Activated naive CD8-positive, alpha-beta T cell treated with anti-CD3 and anti-CD28 coated beads for 36 hours (primary cell): ENCODE measurements at regions not wholly inside any gene's neighbourhood (a gene's known extent, or its start where the extent isn't known, plus 50 kb on each side); places are given as distances from the start of the nearest gene placed in this dataset.

Experiments
- DNase-seq: peaks from one replicate; pipeline ENCODE4 v3.0.0; 2021
- H3K27ac Mint-ChIP-seq: one replicate; pipeline ENCODE4 v1.8.0; 2022; ENCODE audit warnings: mild to moderate bottlenecking, moderate library complexity, mixed read lengths
- H3K27me3 Mint-ChIP-seq: one replicate; pipeline ENCODE4 v1.8.0; 2022; ENCODE audit warnings: mild to moderate bottlenecking, mixed read lengths
- H3K36me3 Mint-ChIP-seq: one replicate; pipeline ENCODE4 v1.8.0; 2021; ENCODE audit warnings: mild to moderate bottlenecking, mixed read lengths
- H3K4me1 Mint-ChIP-seq: one replicate; pipeline ENCODE4 v1.8.0; 2021; ENCODE audit warnings: mixed read lengths
- H3K4me3 Mint-ChIP-seq: one replicate; pipeline ENCODE4 v1.8.0; 2022; ENCODE audit warnings: mild to moderate bottlenecking, moderate library complexity, mixed read lengths
- H3K9me3 Mint-ChIP-seq: one replicate; pipeline ENCODE4 v1.8.0; 2022; ENCODE audit warnings: mixed read lengths

- no peak overlapping the region for H3K27ac Mint-ChIP-seq
- no peak overlapping the region for H3K4me3 Mint-ChIP-seq
- no peaks in the 10 kb centered on the region for H3K4me1 Mint-ChIP-seq
- DNase-seq = no peak
- no peaks in the 10 kb centered on the region for H3K36me3 Mint-ChIP-seq
- H3K27me3 Mint-ChIP-seq = no peaks in the 10 kb centered on the region
- no peaks in the 10 kb centered on the region for H3K9me3 Mint-ChIP-seq
Observed at GRCh38 chr11:70883323-70883940, 368.9 kb downstream of the SHANK2 start.

GRCh38 chr11:70883973-70884623 is 368.3 kb downstream of the SHANK2 start:
- Mint-ChIP-seq H3K27me3 (no peaks in the 10 kb centered on the region), H3K4me3 (no peak overlapping the region), H3K27ac (no peak overlapping the region), H3K4me1 (no peaks in the 10 kb centered on the region), H3K9me3 (no peaks in the 10 kb centered on the region), H3K36me3 (no peaks in the 10 kb centered on the region)
- no peak for DNase-seq

GRCh38 chr11:70885281-70886231 is 366.8 kb downstream of the SHANK2 start:
- H3K4me1 Mint-ChIP-seq = no peaks in the 10 kb centered on the region
- H3K36me3 Mint-ChIP-seq = no peaks in the 10 kb centered on the region
- H3K27me3 Mint-ChIP-seq = no peaks in the 10 kb centered on the region
- no peaks in the 10 kb centered on the region for H3K9me3 Mint-ChIP-seq
- DNase-seq = no peak
- H3K27ac Mint-ChIP-seq = no peak overlapping the region
- H3K4me3 Mint-ChIP-seq = no peak overlapping the region

DNA sequence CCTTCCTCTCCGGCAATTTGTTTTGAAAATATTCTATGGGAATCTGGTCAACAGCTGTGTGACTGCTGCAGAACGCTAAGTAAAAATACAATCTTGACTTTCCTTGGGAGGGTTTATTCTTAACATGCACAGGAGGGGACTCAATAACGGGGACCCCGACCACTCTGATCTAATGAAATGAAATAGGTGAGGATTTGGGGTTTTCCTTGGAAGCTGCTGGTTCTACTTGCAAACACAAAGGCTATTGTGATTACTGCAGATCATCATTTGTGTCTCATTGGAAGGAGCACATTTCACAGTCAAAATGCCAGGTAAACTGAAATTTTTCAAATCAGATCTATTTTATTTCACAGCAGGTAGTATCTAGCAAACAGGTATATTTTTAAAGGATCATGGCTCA is 366.1 kb downstream of the SHANK2 start:
- H3K27ac Mint-ChIP-seq = no peak overlapping the region
- H3K4me3 Mint-ChIP-seq = no peak overlapping the region
- no peaks in the 10 kb centered on the region for H3K36me3 Mint-ChIP-seq
- H3K27me3 Mint-ChIP-seq = no peaks in the 10 kb centered on the region
- no peaks in the 10 kb centered on the region for H3K4me1 Mint-ChIP-seq
- DNase-seq = no peak
- no peaks in the 10 kb centered on the region for H3K9me3 Mint-ChIP-seq

DNA sequence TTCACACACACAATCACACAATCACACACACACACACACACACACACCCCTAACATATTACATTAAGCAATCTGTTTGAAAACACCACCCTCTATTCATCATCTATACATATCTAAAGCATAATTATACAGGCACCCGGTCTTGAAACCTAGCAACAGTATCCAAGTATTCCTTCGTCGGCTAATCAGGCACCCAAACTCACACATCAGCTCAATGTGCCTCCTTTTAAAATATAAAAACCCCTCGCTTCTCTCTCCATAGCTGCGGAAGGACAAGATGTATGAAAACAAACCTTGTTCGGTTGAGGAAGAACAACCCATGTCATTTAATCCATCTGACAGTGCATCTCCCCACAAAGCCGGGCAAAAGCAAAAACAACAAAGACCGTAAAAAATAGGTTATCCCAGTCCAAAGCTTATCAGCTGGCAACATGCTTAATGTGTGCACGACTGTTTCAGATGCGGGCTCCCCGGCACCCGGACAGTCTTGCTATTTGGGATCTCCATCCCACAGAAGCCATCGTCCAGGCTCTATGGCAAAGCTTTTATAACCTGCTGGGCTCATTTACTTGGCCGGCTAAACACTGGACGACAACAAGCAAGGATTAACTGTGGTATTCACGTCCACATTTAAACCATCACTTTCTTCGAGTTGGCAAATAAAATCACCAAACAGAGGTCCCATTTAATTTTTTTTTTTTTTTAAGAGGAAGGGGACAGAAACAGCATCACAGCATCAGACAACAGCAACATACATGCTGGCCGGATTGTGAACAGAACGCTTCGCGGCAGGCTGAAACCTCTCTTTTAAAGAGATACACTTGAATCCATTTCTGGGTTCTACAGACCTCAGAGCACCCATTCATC is 365.5 kb downstream of the SHANK2 start:
- Mint-ChIP-seq H3K9me3 (no peaks in the 10 kb centered on the region), H3K36me3 (no peaks in the 10 kb centered on the region), H3K27me3 (no peaks in the 10 kb centered on the region), H3K27ac (no peak overlapping the region), H3K4me1 (no peaks in the 10 kb centered on the region), H3K4me3 (no peak overlapping the region)
- DNase-seq = no peak

DNA sequence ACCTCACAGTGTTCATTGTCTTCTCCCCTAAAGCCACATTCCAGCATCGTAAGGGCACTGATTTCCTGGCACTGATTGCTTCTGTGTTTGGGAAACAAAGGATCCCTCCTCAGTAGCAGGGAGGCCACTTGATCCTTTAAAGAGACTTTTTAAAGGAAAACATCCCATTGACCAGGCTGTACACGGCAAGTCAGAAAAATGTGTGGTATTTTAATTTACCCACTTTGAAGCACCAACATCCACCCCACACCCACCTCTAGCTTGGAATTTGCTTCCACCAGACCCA is 364.9 kb downstream of the SHANK2 start:
- Mint-ChIP-seq H3K4me3 (no peak overlapping the region), H3K9me3 (no peaks in the 10 kb centered on the region), H3K4me1 (no peaks in the 10 kb centered on the region), H3K27me3 (no peaks in the 10 kb centered on the region), H3K27ac (no peak overlapping the region), H3K36me3 (no peaks in the 10 kb centered on the region)
- DNase-seq = no peak

- H3K27ac Mint-ChIP-seq = no peak overlapping the region
- no peaks in the 10 kb centered on the region for H3K4me1 Mint-ChIP-seq
- H3K4me3 Mint-ChIP-seq = no peak overlapping the region
- H3K27me3 Mint-ChIP-seq = no peaks in the 10 kb centered on the region
- no peaks in the 10 kb centered on the region for H3K36me3 Mint-ChIP-seq
- DNase-seq = no peak
- no peaks in the 10 kb centered on the region for H3K9me3 Mint-ChIP-seq
Observed at GRCh38 chr11:70888061-70888460, 364.3 kb downstream of the SHANK2 start.

GRCh38 chr11:70889411-70889810 is 363.0 kb downstream of the SHANK2 start:
- no peaks in the 10 kb centered on the region for H3K36me3 Mint-ChIP-seq
- no peaks in the 10 kb centered on the region for H3K27me3 Mint-ChIP-seq
- H3K27ac Mint-ChIP-seq = no peak overlapping the region
- no peaks in the 10 kb centered on the region for H3K9me3 Mint-ChIP-seq
- no peaks in the 10 kb centered on the region for H3K4me1 Mint-ChIP-seq
- no peak overlapping the region for H3K4me3 Mint-ChIP-seq
- no peak for DNase-seq

GRCh38 chr11:70891844-70892380 is 360.5 kb downstream of the SHANK2 start:
- Mint-ChIP-seq H3K27me3 (no peaks in the 10 kb centered on the region), H3K4me3 (no peak overlapping the region), H3K4me1 (no peaks in the 10 kb centered on the region), H3K36me3 (no peaks in the 10 kb centered on the region), H3K9me3 (peaks cover under 1% of the 10 kb centered on the region), H3K27ac (no peak overlapping the region)
- DNase-seq = no peak

GRCh38 chr11:70892889-70893288 is 359.5 kb downstream of the SHANK2 start:
- Mint-ChIP-seq H3K27ac (no peak overlapping the region), H3K36me3 (no peaks in the 10 kb centered on the region), H3K4me1 (no peaks in the 10 kb centered on the region), H3K9me3 (peaks cover 5% of the 10 kb centered on the region), H3K27me3 (no peaks in the 10 kb centered on the region), H3K4me3 (no peak overlapping the region)
- no peak for DNase-seq

- no peaks in the 10 kb centered on the region for H3K27me3 Mint-ChIP-seq
- no peak overlapping the region for H3K4me3 Mint-ChIP-seq
- no peaks in the 10 kb centered on the region for H3K36me3 Mint-ChIP-seq
- H3K4me1 Mint-ChIP-seq = no peaks in the 10 kb centered on the region
- peaks cover 5% of the 10 kb centered on the region for H3K9me3 Mint-ChIP-seq
- H3K27ac Mint-ChIP-seq = no peak overlapping the region
- no peak for DNase-seq
Observed at GRCh38 chr11:70894566-70895365, 357.6 kb downstream of the SHANK2 start.

DNA sequence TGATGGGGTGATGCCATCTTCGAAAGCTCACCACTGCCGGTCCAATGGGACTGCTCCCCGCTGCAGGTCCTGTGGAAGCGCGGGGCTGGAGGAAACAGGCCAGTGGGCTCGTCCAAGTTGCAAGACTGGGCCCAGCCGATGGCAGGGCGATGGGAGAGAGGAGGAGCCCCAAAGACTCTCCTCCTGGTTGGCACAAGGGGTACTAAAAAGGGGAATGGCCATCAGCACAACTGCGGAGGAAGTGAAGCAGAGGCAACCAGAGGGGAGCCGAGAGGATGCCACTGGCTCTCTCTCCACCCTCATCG is 357.1 kb downstream of the SHANK2 start:
- DNase-seq = no peak
- H3K9me3 Mint-ChIP-seq = peaks cover 5% of the 10 kb centered on the region
- H3K27me3 Mint-ChIP-seq = no peaks in the 10 kb centered on the region
- H3K27ac Mint-ChIP-seq = no peak overlapping the region
- H3K4me3 Mint-ChIP-seq = no peak overlapping the region
- H3K4me1 Mint-ChIP-seq = no peaks in the 10 kb centered on the region
- no peaks in the 10 kb centered on the region for H3K36me3 Mint-ChIP-seq

DNA sequence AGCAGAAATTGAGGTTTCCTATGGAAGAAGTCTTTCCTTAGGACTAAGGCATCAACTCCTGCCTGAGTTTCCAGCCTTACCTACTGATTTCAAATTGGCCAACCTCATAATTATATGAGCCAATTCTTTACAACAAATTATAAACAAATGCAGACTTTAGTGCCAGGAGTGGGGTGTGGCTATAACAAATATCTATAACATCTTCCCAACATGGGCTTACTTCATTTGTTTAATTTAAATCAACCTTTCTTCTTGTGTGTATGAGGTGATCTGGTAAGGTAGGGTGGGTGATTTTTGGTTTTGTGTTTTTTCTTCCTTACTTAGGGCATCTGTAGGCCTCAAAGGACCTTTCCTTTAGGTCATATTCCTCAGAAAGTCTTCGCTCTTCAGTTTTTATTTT is 354.9 kb downstream of the SHANK2 start:
- no peaks in the 10 kb centered on the region for H3K36me3 Mint-ChIP-seq
- H3K27me3 Mint-ChIP-seq = peaks cover 3% of the 10 kb centered on the region
- no peak overlapping the region for H3K27ac Mint-ChIP-seq
- H3K4me1 Mint-ChIP-seq = no peaks in the 10 kb centered on the region
- H3K9me3 Mint-ChIP-seq = peaks cover 5% of the 10 kb centered on the region
- DNase-seq = no peak
- no peak overlapping the region for H3K4me3 Mint-ChIP-seq

DNA sequence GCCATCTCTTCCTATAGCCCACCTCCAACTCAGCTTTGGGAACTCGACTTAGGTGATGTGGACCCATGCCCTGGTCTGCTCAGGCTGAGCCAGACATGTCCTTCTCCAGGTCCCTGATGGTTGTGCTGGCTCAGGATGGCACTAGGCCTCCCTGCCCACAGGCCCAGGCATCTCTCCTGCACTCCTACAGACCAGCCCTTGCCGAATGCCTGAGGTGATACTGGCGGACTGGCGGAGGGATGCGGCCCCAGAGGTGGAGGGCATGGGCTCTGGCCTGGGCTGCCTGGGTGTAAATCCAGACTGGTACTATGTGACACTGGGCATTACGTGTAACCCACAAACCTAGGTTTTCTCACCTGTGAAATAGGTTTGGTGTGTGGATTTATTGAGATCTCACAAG is 352.8 kb downstream of the SHANK2 start:
- Mint-ChIP-seq H3K9me3 (peaks cover 5% of the 10 kb centered on the region), H3K4me3 (no peak overlapping the region), H3K27me3 (peaks cover 3% of the 10 kb centered on the region), H3K36me3 (no peaks in the 10 kb centered on the region), H3K27ac (no peak overlapping the region), H3K4me1 (no peaks in the 10 kb centered on the region)
- no peak for DNase-seq
